GM21381 (cell line): ENCODE measurements at regions not wholly inside any gene's neighbourhood (a gene's known extent, or its start where the extent isn't known, plus 50 kb on each side); places are given as distances from the start of the nearest gene placed in this dataset.
"Not testable (repeated sequence)": the region's sequence is repeated elsewhere in the genome, so short reads cannot be mapped to it uniquely, and the experiment has no call there.

ENCODE experiments used
- ATAC-seq: cut with Tn5 transposase; IDR thresholded peaks from one replicate; pipeline ENCODE4 v1.9.1; 2021; ENCODE audit warnings: mild to moderate bottlenecking, moderate library complexity; ENCODE audit not compliant: unreplicated experiment

DNA sequence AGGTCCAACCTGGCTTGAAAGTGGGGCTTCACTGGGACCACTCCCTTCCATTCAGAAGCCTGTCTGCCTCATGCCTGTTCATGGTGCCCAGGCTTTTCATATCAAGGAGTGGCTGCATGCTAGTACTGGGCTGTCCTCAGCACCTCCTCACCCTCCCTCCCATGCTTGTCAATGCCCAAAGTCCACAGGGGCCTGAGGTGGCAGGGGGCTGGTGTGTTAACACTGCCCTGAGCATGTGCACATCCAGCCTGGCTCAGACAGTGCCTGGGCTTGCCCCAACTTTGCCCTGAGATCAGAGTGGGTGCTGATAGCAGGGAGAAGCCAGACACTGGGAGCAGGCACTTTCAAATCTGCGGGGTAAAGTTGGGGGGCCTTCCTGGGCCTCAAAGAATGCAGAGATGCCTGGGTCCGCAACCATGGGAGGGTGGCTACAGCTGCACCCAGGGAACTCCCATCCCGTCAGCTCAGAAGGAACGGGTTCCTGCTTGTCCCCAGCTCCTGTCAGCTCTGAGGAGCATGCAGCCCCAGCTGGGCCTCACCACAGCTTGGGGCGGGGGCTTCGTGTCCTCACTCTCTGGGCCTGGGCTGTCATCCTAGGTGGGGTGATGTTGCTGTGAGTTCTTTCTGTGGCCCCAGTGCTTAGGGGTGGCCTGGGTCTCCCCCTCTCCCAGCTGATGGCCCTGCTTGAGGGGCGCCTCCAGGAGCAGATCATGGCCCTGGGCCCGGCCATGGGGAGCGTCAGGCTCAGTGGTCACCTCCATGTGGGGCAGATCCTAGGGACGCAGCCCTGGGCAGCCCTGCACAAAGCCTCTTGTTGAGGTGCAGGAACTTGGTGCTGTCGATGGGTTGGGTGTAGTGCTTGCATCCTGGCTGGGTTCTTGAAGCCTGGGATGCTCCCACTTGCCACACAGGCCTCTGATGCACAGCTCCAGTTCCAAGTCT is 830.6 kb upstream of the SLITRK5 start:
- no peak for ATAC-seq

GRCh38 chr13:86841264-86841663 is 829.9 kb upstream of the SLITRK5 start:
- no peak for ATAC-seq

GRCh38 chr13:86846501-86846900 is 824.7 kb upstream of the SLITRK5 start:
- ATAC-seq: no peak

DNA sequence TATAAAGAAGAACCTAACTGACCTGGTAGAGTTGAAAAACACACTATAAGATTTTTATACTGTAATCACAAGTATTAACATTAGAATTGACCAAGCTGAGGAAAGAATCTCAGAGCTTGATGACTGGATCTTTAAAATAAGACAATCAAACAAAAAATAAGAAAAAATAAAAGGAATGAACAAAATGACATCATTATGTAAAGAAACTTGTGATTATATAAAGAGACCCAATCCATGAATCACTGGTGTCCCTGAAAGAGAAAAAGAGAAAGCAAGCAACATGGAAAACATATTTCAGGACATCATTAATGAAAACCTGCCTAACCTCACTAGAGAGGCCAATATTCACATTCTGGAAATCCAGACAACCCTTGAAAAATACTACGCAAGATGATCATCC is 822.5 kb upstream of the SLITRK5 start:
- no peak for ATAC-seq

DNA sequence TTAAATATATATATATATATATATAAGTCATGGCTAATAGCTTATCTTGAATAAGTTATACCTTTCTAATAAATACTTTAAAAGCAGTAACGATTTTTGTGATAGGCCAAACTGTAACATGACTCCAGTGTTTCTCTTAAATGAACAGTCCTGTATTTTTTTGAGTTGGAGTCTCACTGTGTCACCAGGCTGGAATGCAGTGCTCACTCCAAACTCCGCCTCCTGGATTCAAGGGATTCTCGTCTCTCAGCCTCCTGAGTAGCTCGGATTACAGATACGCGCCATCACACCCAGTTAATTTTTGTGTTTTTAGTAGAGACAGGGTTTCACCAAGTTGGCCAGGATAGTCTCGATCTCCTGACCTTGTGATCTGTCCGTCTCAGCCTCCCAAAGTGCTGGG is 814.2 kb upstream of the SLITRK5 start:
- ATAC-seq: no peak

GRCh38 chr13:86858216-86858615 is 813.0 kb upstream of the SLITRK5 start:
- ATAC-seq: no peak

- no peak for ATAC-seq
These were observed 809.0 kb upstream of the SLITRK5 start for GRCh38 chr13:86862137-86862536.

- ATAC-seq: no peak
These were observed 806.8 kb upstream of the SLITRK5 start for GRCh38 chr13:86864376-86864775.

- no peak for ATAC-seq
These were observed 800.7 kb upstream of the SLITRK5 start for GRCh38 chr13:86870444-86870843.

GRCh38 chr13:86877441-86877840 is 793.7 kb upstream of the SLITRK5 start:
- no peak for ATAC-seq

DNA sequence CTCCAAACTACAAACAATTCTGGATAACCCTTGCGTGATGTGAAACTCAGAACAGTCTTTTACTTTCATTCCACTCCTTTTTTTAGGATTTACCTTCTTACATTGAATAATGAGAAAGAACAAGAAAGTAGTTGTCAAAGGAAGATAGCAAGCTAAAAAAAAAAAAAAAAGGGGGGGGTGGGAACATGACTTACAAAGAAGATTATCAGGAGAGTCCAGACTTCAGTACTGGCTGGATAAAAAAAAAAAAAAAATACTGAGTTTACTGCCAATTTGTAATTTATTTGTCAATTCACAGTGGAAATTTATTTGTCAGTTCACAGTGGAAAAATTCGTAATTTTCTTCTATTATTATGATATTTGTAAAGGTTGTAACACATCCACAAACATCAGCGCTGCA is 792.4 kb upstream of the SLITRK5 start:
- ATAC-seq: no peak

- no peak for ATAC-seq
These were observed 789.8 kb upstream of the SLITRK5 start for GRCh38 chr13:86881390-86881789.

GRCh38 chr13:86882107-86882506 is 789.1 kb upstream of the SLITRK5 start:
- no peak for ATAC-seq

GRCh38 chr13:86882835-86883234 is 788.3 kb upstream of the SLITRK5 start:
- no peak for ATAC-seq

- ATAC-seq: no peak
These were observed 778.8 kb upstream of the SLITRK5 start for GRCh38 chr13:86892330-86892729.

GRCh38 chr13:86900906-86901305 is 770.3 kb upstream of the SLITRK5 start:
- ATAC-seq: no peak

GRCh38 chr13:86906127-86906874 is 764.9 kb upstream of the SLITRK5 start:
- no peak for ATAC-seq

- no peak for ATAC-seq
These were observed 764.0 kb upstream of the SLITRK5 start for GRCh38 chr13:86907156-86907555.

DNA sequence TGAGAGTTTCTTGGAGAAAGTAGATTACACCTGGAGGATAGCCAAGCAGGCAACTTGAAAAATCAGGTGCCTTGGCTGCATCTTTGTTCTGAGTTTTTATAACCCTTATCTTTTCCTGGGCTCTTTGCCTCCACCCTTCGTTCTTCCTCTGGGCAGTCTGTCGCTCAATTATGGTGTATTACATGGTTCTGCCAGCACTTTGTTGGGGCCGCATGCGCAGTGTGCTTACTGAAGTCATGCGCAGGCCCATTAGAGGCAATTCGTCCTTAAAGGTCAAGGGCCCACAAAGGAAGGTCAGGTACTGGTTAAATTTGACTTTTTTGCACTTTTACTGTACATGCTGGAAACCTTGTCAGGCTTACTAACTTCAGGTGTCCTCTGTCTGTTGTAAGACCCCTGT is 761.9 kb upstream of the SLITRK5 start:
- no peak for ATAC-seq

- no peak for ATAC-seq
These were observed 756.4 kb upstream of the SLITRK5 start for GRCh38 chr13:86914757-86915156.

DNA sequence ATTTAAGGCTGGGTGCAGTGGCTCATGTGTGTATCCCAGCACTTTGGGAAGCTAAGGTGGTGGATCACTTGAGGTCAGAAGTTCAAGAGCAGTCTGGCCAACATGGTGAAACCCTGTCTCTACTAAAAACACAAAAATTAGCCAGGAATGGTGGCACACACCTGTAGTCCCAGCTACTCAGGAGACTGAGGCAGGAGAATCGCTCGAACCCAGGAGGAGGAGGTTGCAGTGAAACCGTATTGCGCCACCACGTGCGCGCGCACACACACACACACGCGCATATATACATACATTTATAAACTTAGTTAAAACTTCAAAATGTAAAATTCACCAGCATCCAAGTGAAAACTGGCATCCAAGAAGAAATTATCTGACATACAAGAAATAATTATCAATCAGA is 753.7 kb upstream of the SLITRK5 start:
- not testable (repeated sequence) for ATAC-seq

DNA sequence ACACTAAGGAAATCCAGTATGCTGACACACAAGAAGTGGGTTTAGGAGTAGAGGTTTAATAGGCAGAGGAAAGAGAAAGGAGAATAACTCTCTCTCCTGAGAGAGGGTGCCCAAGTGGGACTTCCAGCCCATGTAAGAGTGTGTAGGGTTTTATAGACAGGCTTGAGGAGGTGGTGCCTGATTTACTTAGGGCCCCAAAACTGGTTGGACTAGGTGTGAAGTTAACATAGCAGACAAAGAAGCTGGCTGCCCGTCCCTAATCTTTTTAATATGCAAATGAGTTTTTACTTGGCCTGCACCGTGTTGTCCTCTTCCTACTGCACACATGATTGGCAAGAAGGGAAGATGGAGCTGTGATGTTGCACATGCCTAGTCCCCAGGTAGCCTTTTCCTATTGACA is 752.5 kb upstream of the SLITRK5 start:
- no peak for ATAC-seq
